Type B pancreatic cell (in vitro differentiated cells): ENCODE measurements at regions not wholly inside any gene's neighbourhood (a gene's known extent, or its start where the extent isn't known, plus 50 kb on each side); places are given as distances from the start of the nearest gene placed in this dataset.

Source experiments
- DNase-seq: peaks from one replicate; pipeline ENCODE4 v3.0.0; 2021; ENCODE audit warnings: mixed read lengths; ENCODE audit not compliant: unreplicated experiment; ENCODE audit errors: extremely low spot score
- H3K27ac Mint-ChIP-seq: 2 replicates; pipeline ENCODE4 v1.8.0; 2021; ENCODE audit warnings: mild to moderate bottlenecking, mixed read lengths
- H3K27me3 Mint-ChIP-seq: 2 replicates; pipeline ENCODE4 v1.8.0; 2021; ENCODE audit warnings: mixed read lengths
- H3K36me3 Mint-ChIP-seq: 2 replicates; pipeline ENCODE4 v1.8.0; 2021; ENCODE audit warnings: mixed read lengths
- H3K4me1 Mint-ChIP-seq: one replicate; pipeline ENCODE4 v1.8.0; 2021; ENCODE audit warnings: mixed read lengths; ENCODE audit not compliant: unreplicated experiment
- H3K4me3 Mint-ChIP-seq: 2 replicates; pipeline ENCODE4 v1.8.0; 2021; ENCODE audit warnings: mild to moderate bottlenecking, mixed read lengths
- H3K9me3 Mint-ChIP-seq: 2 replicates; pipeline ENCODE4 v1.8.0; 2021; ENCODE audit warnings: mixed read lengths
- TF ChIP-seq, protein P1 (sequence below): fragments of 200-600 bp; sonication (generic); conservative IDR thresholded peaks from 2 replicates; pipeline ENCODE4 v1.5.0; 2021; ENCODE audit warnings: antibody characterized with exemption, mild to moderate bottlenecking

- DNase-seq = no peak
- H3K4me3 Mint-ChIP-seq = no peak overlapping the region
- H3K9me3 Mint-ChIP-seq = no peaks in the 10 kb centered on the region
- H3K27me3 Mint-ChIP-seq = peaks cover 14% of the 10 kb centered on the region
- TF ChIP-seq, protein P1, sequence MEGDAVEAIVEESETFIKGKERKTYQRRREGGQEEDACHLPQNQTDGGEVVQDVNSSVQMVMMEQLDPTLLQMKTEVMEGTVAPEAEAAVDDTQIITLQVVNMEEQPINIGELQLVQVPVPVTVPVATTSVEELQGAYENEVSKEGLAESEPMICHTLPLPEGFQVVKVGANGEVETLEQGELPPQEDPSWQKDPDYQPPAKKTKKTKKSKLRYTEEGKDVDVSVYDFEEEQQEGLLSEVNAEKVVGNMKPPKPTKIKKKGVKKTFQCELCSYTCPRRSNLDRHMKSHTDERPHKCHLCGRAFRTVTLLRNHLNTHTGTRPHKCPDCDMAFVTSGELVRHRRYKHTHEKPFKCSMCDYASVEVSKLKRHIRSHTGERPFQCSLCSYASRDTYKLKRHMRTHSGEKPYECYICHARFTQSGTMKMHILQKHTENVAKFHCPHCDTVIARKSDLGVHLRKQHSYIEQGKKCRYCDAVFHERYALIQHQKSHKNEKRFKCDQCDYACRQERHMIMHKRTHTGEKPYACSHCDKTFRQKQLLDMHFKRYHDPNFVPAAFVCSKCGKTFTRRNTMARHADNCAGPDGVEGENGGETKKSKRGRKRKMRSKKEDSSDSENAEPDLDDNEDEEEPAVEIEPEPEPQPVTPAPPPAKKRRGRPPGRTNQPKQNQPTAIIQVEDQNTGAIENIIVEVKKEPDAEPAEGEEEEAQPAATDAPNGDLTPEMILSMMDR = no peak
- H3K4me1 Mint-ChIP-seq = no peaks in the 10 kb centered on the region
- H3K36me3 Mint-ChIP-seq = no peaks in the 10 kb centered on the region
- H3K27ac Mint-ChIP-seq = no peak overlapping the region
Measured at GRCh38 chr5:136661026-136661425, 295.7 kb upstream of the TRPC7 start.

GRCh38 chr5:136656811-136657210 is 291.5 kb upstream of the TRPC7 start:
- Mint-ChIP-seq H3K36me3 (no peaks in the 10 kb centered on the region), H3K4me1 (no peaks in the 10 kb centered on the region), H3K27me3 (peaks cover 13% of the 10 kb centered on the region), H3K27ac (no peak overlapping the region), H3K4me3 (no peak overlapping the region), H3K9me3 (no peaks in the 10 kb centered on the region)
- DNase-seq = no peak
- TF ChIP-seq, protein P1 = no peak

DNA sequence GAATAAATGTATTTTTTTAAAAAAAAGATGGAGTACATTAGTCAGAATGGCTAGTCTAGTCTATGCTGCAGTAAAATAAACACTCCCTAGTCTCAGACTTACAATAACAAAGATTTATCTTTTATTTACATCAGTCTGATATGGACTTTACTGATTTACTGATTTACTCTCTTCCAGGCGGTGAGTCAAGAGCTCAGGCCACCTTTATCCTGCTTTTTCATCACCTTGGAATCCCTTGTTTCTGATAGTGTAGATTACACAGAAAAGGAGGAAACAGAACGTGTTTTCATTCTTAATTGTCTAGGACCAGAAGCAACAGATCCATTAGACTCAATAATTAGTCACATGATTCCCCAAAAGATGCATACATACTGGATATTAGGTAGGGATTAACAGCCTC is 290.1 kb upstream of the TRPC7 start:
- Mint-ChIP-seq H3K4me3 (no peak overlapping the region), H3K9me3 (no peaks in the 10 kb centered on the region), H3K4me1 (no peaks in the 10 kb centered on the region), H3K27me3 (peaks cover 13% of the 10 kb centered on the region), H3K36me3 (no peaks in the 10 kb centered on the region), H3K27ac (no peak overlapping the region)
- DNase-seq = no peak
- TF ChIP-seq, protein P1 = no peak

DNA sequence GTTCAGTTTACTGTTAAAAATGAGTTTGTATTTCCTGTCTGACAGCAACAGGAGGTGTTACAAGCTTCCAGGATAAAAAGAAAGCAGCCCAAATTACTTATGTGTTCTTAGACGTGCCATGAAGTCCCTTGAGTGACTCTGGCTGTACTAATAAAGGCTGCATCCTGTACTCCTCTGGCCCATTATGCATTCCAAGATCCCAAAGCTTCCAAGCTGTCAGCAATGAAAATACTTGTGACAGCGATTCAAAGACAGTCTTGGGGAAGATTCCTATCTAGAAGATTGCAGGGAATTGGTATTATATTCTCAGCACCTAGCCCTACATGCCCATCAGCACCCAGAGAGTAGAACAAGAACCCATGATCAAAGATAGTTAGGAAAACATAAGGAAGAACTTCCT is 281.6 kb upstream of the TRPC7 start:
- no peaks in the 10 kb centered on the region for H3K4me1 Mint-ChIP-seq
- H3K36me3 Mint-ChIP-seq = no peaks in the 10 kb centered on the region
- no peaks in the 10 kb centered on the region for H3K9me3 Mint-ChIP-seq
- no peak overlapping the region for H3K27ac Mint-ChIP-seq
- DNase-seq = no peak
- TF ChIP-seq, protein P1 = no peak
- peaks cover 5% of the 10 kb centered on the region for H3K27me3 Mint-ChIP-seq
- no peak overlapping the region for H3K4me3 Mint-ChIP-seq

GRCh38 chr5:136642976-136643375 is 277.6 kb upstream of the TRPC7 start:
- H3K9me3 Mint-ChIP-seq = no peaks in the 10 kb centered on the region
- H3K27ac Mint-ChIP-seq = no peak overlapping the region
- peaks cover 5% of the 10 kb centered on the region for H3K27me3 Mint-ChIP-seq
- no peaks in the 10 kb centered on the region for H3K4me1 Mint-ChIP-seq
- TF ChIP-seq, protein P1 = no peak
- H3K4me3 Mint-ChIP-seq = no peak overlapping the region
- no peaks in the 10 kb centered on the region for H3K36me3 Mint-ChIP-seq
- no peak for DNase-seq

DNA sequence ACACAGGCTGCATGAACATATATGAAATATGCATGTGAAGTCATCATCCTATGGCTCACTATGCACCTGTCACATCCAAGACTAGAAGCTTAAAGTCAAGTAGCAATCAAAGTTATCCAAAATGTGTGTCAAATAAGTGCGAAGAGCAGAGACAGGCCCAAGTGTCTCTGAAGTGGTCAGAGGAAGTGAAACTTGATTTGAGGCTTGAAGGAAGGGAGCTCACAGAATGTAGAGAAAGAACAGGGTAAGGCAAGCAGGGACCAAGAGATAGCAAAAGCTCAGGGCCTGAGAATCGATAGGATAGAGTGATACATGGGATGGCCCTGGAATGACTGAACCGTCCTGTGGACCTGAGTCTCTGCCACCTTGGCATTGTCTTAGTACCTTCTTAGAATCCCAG is 274.3 kb upstream of the TRPC7 start:
- no peak for DNase-seq
- Mint-ChIP-seq H3K36me3 (no peaks in the 10 kb centered on the region), H3K9me3 (no peaks in the 10 kb centered on the region), H3K4me3 (no peak overlapping the region), H3K27me3 (peaks cover 6% of the 10 kb centered on the region), H3K27ac (no peak overlapping the region), H3K4me1 (no peaks in the 10 kb centered on the region)
- TF ChIP-seq, protein P1 = no peak
